SIG-M5 treated with dmso at 0.1 percent for 504 hours (cell line): ENCODE measurements at regions not wholly inside any gene's neighbourhood (a gene's known extent, or its start where the extent isn't known, plus 50 kb on each side); places are given as distances from the start of the nearest gene placed in this dataset.

Experiments used
- DNase-seq: peaks from one replicate; lab custom pipeline; 2025; ENCODE audit not compliant: unreplicated experiment; lab: John Stamatoyannopoulos, UW

- DNase-seq, result no peak
Observed at GRCh38 chr9:31065691-31066090, 1318.8 kb upstream of the ACO1 start.

GRCh38 chr9:31067418-31067817 is 1317.0 kb upstream of the ACO1 start:
- no peak for DNase-seq

- no peak for DNase-seq
Observed at GRCh38 chr9:31071606-31072286, 1312.7 kb upstream of the ACO1 start.

GRCh38 chr9:31078175-31078574 is 1306.3 kb upstream of the ACO1 start:
- DNase-seq, result no peak

- no peak for DNase-seq
Observed at GRCh38 chr9:31084350-31084749, 1300.1 kb upstream of the ACO1 start.

GRCh38 chr9:31089549-31090221 is 1294.8 kb upstream of the ACO1 start:
- no peak for DNase-seq

GRCh38 chr9:31100311-31100710 is 1284.1 kb upstream of the ACO1 start:
- DNase-seq, result no peak

- no peak for DNase-seq
Observed at GRCh38 chr9:31103836-31104235, 1280.6 kb upstream of the ACO1 start.

GRCh38 chr9:31104249-31104648 is 1280.2 kb upstream of the ACO1 start:
- DNase-seq, result no peak

- no peak for DNase-seq
Observed at GRCh38 chr9:31112491-31112890, 1272.0 kb upstream of the ACO1 start.

GRCh38 chr9:31114346-31114745 is 1270.1 kb upstream of the ACO1 start:
- DNase-seq, result no peak

- DNase-seq, result peak; percentile 24
Observed at GRCh38 chr9:31119890-31120454, 1264.5 kb upstream of the ACO1 start.

GRCh38 chr9:31124389-31124788 is 1260.1 kb upstream of the ACO1 start:
- no peak for DNase-seq

GRCh38 chr9:31135567-31135966 is 1248.9 kb upstream of the ACO1 start:
- DNase-seq, result no peak

GRCh38 chr9:31136524-31136923 is 1247.9 kb upstream of the ACO1 start:
- no peak for DNase-seq

GRCh38 chr9:31137176-31138160 is 1247.0 kb upstream of the ACO1 start:
- no peak for DNase-seq

- peak; percentile 4 for DNase-seq
Observed at GRCh38 chr9:31140316-31140715, 1244.1 kb upstream of the ACO1 start.

- DNase-seq, result no peak
Observed at GRCh38 chr9:31142456-31142855, 1242.0 kb upstream of the ACO1 start.

GRCh38 chr9:31144614-31145013 is 1239.8 kb upstream of the ACO1 start:
- no peak for DNase-seq

GRCh38 chr9:31146485-31147166 is 1237.8 kb upstream of the ACO1 start:
- no peak for DNase-seq
